Muscle layer of duodenum (tissue), 2 donors: ENCODE measurements at regions not wholly inside any gene's neighbourhood (a gene's known extent, or its start where the extent isn't known, plus 50 kb on each side); places are given as distances from the start of the nearest gene placed in this dataset.

Experiments used
- H3K27ac ChIP-seq: one replicate; pipeline ENCODE4 v1.7.0; 2013; ENCODE audit warnings: mild to moderate bottlenecking, low read length
- H3K27me3 ChIP-seq: one replicate; pipeline ENCODE4 v1.7.0; 2013; ENCODE audit warnings: low read depth, mild to moderate bottlenecking, control low read depth, low read length
- H3K36me3 ChIP-seq, 2 donors: one replicate each; pipeline ENCODE4 v1.7.0; 2013; ENCODE audit warnings: low read length in 2 of 2, control low read depth in 1 of 2, mild to moderate bottlenecking in 1 of 2; ENCODE audit not compliant: insufficient read depth in 2 of 2, control insufficient read depth in 1 of 2
- H3K4me1 ChIP-seq, 2 donors: one replicate each; pipeline ENCODE4 v1.7.0; 2013; ENCODE audit warnings: low read length in 2 of 2, mild to moderate bottlenecking in 2 of 2, control low read depth in 1 of 2, moderate library complexity in 1 of 2; ENCODE audit not compliant: insufficient read depth in 2 of 2, control insufficient read depth in 1 of 2
- H3K4me3 ChIP-seq, 2 donors: one replicate each; pipeline ENCODE4 v1.7.0; 2013; ENCODE audit warnings: low read length in 2 of 2, low read depth in 1 of 2, mild to moderate bottlenecking in 1 of 2
- H3K9me3 ChIP-seq, 2 donors: one replicate each; pipeline ENCODE4 v1.7.0; 2013; ENCODE audit warnings: low read length in 2 of 2, control low read depth in 1 of 2, mild to moderate bottlenecking in 1 of 2; ENCODE audit not compliant: control insufficient read depth in 1 of 2
- donor health status: healthy.

- Histone ChIP-seq H3K36me3 (no peaks in the 10 kb centered on the region), H3K4me3 (no peak overlapping the region), H3K27ac (no peak overlapping the region), H3K9me3 (no peaks in the 10 kb centered on the region), H3K27me3 (no peaks in the 10 kb centered on the region), H3K4me1 (peaks cover 6 to 14% of the 10 kb centered on the region in 2 donors)
Observed at GRCh38 chr11:95671768-95672167, 117.8 kb downstream of the FAM76B start.

DNA sequence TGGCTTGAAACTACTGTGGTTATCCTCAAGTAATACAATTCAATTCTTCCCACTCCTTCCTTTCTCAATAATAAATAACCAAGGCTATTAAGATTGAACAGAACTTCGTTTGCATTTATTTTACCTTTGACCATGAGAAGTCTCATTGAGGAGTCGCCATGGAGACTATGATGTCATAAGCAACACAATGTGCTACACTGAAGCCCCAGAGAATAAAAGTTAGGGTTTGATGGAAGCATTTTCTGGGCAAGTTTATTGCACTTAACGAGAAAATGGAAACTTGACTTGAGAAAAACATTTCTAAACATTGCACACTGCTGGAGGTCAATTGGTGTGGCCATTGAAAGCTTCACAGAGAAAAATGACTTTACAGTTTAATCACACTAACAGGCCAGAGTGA lies 121.5 kb downstream of the FAM76B start:
- Histone ChIP-seq H3K4me1 (peaks cover 6 to 8% of the 10 kb centered on the region in 2 donors), H3K36me3 (no peaks in the 10 kb centered on the region), H3K9me3 (no peaks in the 10 kb centered on the region), H3K27me3 (no peaks in the 10 kb centered on the region), H3K4me3 (no peak overlapping the region), H3K27ac (no peak overlapping the region)

GRCh38 chr11:95661162-95661561 lies 128.4 kb downstream of the FAM76B start:
- Histone ChIP-seq H3K4me1 (no peaks in the 10 kb centered on the region), H3K36me3 (no peaks in the 10 kb centered on the region), H3K27me3 (no peaks in the 10 kb centered on the region), H3K9me3 (no peaks in the 10 kb centered on the region), H3K27ac (no peak overlapping the region), H3K4me3 (no peak overlapping the region)

DNA sequence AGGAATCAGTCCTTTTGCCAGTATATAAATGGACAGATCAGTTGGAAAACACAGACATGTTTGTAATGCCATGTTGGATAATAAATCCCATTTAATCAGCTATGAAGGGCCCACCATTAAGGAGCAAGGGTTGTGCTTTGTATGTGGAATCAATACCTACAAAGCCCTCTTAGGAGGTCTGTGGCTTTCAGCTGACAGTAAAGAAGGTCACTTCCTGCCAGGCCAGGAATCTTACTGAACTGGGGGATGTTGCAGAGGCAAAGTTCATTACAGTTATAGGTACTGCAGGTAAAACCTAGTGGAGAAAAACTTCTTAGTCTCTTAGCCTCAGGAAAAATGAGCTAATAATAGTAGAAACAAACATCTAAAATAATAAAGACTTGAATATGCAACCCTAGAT lies 129.5 kb downstream of the FAM76B start:
- Histone ChIP-seq H3K27me3 (no peaks in the 10 kb centered on the region), H3K36me3 (no peaks in the 10 kb centered on the region), H3K9me3 (no peaks in the 10 kb centered on the region), H3K27ac (no peak overlapping the region), H3K4me3 (no peak overlapping the region), H3K4me1 (no peaks in the 10 kb centered on the region)

GRCh38 chr11:95659088-95659487 lies 130.5 kb downstream of the FAM76B start:
- no peaks in the 10 kb centered on the region for H3K27me3 ChIP-seq
- no peak overlapping the region for H3K4me3 ChIP-seq
- no peaks in the 10 kb centered on the region for H3K4me1 ChIP-seq

GRCh38 chr11:95655536-95655935 lies 134.0 kb downstream of the FAM76B start:
- no peaks in the 10 kb centered on the region for H3K36me3 ChIP-seq

More at GRCh38 chr11:95659088-95659487, 130.5 kb downstream of the FAM76B start:
- H3K36me3 ChIP-seq = no peaks in the 10 kb centered on the region
- H3K27ac ChIP-seq = no peak overlapping the region
- no peaks in the 10 kb centered on the region for H3K9me3 ChIP-seq

DNA sequence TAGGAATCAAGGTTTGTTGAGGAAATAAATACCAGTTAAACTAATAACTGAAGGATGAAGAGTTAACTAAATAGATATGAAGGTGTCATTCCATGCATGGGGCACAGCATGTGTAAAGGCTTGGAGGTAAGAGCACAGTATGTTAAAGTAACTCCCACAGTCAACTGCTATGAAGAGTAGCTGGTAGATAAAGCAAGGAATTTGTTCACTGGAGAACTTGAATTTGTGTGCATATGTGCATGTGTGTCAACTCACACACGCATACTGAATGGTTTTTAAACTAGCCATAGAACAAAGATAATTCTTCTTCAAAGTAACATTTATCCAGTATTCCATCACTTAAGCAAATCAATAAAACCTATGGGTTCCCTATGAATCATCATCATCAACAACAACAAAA lies 135.9 kb downstream of the FAM76B start:
- no peaks in the 10 kb centered on the region for H3K4me1 ChIP-seq
- H3K9me3 ChIP-seq = no peaks in the 10 kb centered on the region
- H3K27ac ChIP-seq = no peak overlapping the region
- H3K4me3 ChIP-seq = no peak overlapping the region
- no peaks in the 10 kb centered on the region for H3K27me3 ChIP-seq
- H3K36me3 ChIP-seq = no peaks in the 10 kb centered on the region

More at GRCh38 chr11:95655536-95655935, 134.0 kb downstream of the FAM76B start:
- Histone ChIP-seq H3K4me1 (no peaks in the 10 kb centered on the region), H3K9me3 (no peaks in the 10 kb centered on the region), H3K27ac (no peak overlapping the region), H3K27me3 (no peaks in the 10 kb centered on the region), H3K4me3 (no peak overlapping the region)

DNA sequence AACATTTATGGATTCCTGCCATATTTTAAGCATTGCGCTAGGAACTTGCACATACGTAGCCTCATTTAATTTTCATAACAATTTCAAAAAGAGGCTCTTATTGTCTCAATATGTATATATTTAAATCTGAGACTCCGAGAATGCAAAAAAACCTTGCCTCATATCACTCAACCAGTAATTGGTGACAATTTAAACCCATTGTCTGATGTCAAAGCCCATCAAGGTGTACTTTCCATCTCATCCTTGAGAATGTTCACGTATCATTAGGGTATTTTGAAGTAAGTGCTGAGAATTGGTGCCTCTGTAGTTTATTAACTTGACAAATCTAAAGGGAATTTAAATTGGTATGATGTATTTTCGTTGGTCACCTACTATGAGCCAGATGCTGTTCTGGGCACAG lies 136.5 kb downstream of the FAM76B start:
- H3K4me3 ChIP-seq = no peak overlapping the region
- no peaks in the 10 kb centered on the region for H3K9me3 ChIP-seq
- H3K27ac ChIP-seq = no peak overlapping the region
- H3K36me3 ChIP-seq = no peaks in the 10 kb centered on the region
- no peaks in the 10 kb centered on the region for H3K27me3 ChIP-seq
- peaks cover under 1 to 4% of the 10 kb centered on the region in 2 donors for H3K4me1 ChIP-seq

GRCh38 chr11:95652002-95652472 lies 137.5 kb downstream of the FAM76B start:
- H3K27me3 ChIP-seq = no peaks in the 10 kb centered on the region
- no peak overlapping the region for H3K27ac ChIP-seq
- H3K9me3 ChIP-seq = no peaks in the 10 kb centered on the region
- H3K36me3 ChIP-seq = no peaks in the 10 kb centered on the region
- H3K4me1 ChIP-seq = peaks cover 2 to 10% of the 10 kb centered on the region in 2 donors
- no peak overlapping the region for H3K4me3 ChIP-seq

- H3K9me3 ChIP-seq = no peaks in the 10 kb centered on the region
- H3K27me3 ChIP-seq = no peaks in the 10 kb centered on the region
- peaks cover 2 to 10% of the 10 kb centered on the region in 2 donors for H3K4me1 ChIP-seq
- no peaks in the 10 kb centered on the region for H3K36me3 ChIP-seq
- no peak overlapping the region for H3K4me3 ChIP-seq
- no peak overlapping the region for H3K27ac ChIP-seq
Observed at GRCh38 chr11:95650276-95650675, 139.3 kb downstream of the FAM76B start.

- peak overlapping the region; percentile 47 for H3K27ac ChIP-seq
Observed at GRCh38 chr11:95647871-95648270, 141.7 kb downstream of the FAM76B start.

GRCh38 chr11:95647355-95647754 lies 142.2 kb downstream of the FAM76B start:
- Histone ChIP-seq H3K9me3 (no peaks in the 10 kb centered on the region), H3K4me1 (peaks cover 2 to 10% of the 10 kb centered on the region in 2 donors), H3K27me3 (no peaks in the 10 kb centered on the region), H3K4me3 (no peak overlapping the region), H3K36me3 (no peaks in the 10 kb centered on the region), H3K27ac (peak overlapping the region; percentile 47)

More at GRCh38 chr11:95647871-95648270, 141.7 kb downstream of the FAM76B start:
- no peaks in the 10 kb centered on the region for H3K9me3 ChIP-seq
- H3K36me3 ChIP-seq = no peaks in the 10 kb centered on the region
- H3K4me1 ChIP-seq = peaks cover 2 to 10% of the 10 kb centered on the region in 2 donors
- no peaks in the 10 kb centered on the region for H3K27me3 ChIP-seq
- no peak overlapping the region for H3K4me3 ChIP-seq
